Activated CD8-positive, alpha-beta memory T cell treated with anti-CD3 and anti-CD28 coated beads, Interleukin-2, amount 10 ng/mL, durations not matched to agents 7 days and 5 days (primary cell): ENCODE measurements at regions not wholly inside any gene's neighbourhood (a gene's known extent, or its start where the extent isn't known, plus 50 kb on each side); places are given as distances from the start of the nearest gene placed in this dataset.

Source experiments
- ATAC-seq: fragments of 150-1000 bp; cut with Tn5 transposase; one replicate; pipeline ENCODE4 v1.10.0; 2021; ENCODE audit warnings: moderate library complexity
- CTCF ChIA-PET: fragments of 350-600 bp; sonication (Branson Sonifier 250); formaldehyde crosslinking; loops from one replicate; lab custom pipeline; 2021; ENCODE audit warnings: antibody characterized with exemption; lab: Charles Lee
- DNase-seq: peaks from one replicate; pipeline ENCODE4 v3.0.0-alpha.2; 2020
- H3K27ac Mint-ChIP-seq: one replicate; pipeline ENCODE4 v1.8.0; 2021; ENCODE audit warnings: mild to moderate bottlenecking, mixed read lengths
- H3K27me3 Mint-ChIP-seq: one replicate; pipeline ENCODE4 v1.8.0; 2021; ENCODE audit warnings: mixed read lengths
- H3K36me3 Mint-ChIP-seq: one replicate; pipeline ENCODE4 v1.8.0; 2021; ENCODE audit warnings: mild to moderate bottlenecking, mixed read lengths
- H3K4me1 Mint-ChIP-seq: one replicate; pipeline ENCODE4 v1.8.0; 2021; ENCODE audit warnings: mixed read lengths
- H3K4me3 Mint-ChIP-seq: one replicate; pipeline ENCODE4 v1.8.0; 2021; ENCODE audit warnings: mild to moderate bottlenecking, moderate library complexity, mixed read lengths
- H3K9me3 Mint-ChIP-seq: one replicate; pipeline ENCODE4 v1.8.0; 2022; ENCODE audit warnings: low read depth, mixed read lengths

DNA sequence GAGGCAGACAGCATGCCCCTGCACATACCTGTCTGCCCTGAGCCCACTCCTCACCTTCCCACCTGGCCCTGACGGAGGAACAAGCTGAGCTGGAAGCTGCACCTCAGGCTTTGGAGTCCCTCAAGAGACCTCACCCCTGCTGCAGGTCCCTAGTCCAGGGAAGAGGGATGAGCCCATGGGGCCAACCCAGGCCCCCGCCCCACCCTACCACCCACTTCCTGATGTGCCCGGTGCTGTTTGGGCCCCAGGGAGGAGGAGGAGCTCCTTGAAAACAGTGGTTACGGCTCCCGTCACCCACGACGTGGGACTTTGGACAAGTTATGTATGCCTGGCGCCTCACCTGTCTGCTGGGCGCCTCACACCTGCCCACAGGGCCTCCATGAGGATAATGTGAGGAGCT lies 250.2 kb downstream of the NPHP4 start:
- Mint-ChIP-seq H3K4me1 (peaks cover 12% of the 10 kb centered on the region), H3K4me3 (no peak overlapping the region), H3K36me3 (no peaks in the 10 kb centered on the region), H3K9me3 (no peaks in the 10 kb centered on the region), H3K27me3 (peaks cover 7% of the 10 kb centered on the region), H3K27ac (no peak overlapping the region)
- CTCF ChIA-PET = no interaction called here
- DNase-seq = no peak
- no peak for ATAC-seq

DNA sequence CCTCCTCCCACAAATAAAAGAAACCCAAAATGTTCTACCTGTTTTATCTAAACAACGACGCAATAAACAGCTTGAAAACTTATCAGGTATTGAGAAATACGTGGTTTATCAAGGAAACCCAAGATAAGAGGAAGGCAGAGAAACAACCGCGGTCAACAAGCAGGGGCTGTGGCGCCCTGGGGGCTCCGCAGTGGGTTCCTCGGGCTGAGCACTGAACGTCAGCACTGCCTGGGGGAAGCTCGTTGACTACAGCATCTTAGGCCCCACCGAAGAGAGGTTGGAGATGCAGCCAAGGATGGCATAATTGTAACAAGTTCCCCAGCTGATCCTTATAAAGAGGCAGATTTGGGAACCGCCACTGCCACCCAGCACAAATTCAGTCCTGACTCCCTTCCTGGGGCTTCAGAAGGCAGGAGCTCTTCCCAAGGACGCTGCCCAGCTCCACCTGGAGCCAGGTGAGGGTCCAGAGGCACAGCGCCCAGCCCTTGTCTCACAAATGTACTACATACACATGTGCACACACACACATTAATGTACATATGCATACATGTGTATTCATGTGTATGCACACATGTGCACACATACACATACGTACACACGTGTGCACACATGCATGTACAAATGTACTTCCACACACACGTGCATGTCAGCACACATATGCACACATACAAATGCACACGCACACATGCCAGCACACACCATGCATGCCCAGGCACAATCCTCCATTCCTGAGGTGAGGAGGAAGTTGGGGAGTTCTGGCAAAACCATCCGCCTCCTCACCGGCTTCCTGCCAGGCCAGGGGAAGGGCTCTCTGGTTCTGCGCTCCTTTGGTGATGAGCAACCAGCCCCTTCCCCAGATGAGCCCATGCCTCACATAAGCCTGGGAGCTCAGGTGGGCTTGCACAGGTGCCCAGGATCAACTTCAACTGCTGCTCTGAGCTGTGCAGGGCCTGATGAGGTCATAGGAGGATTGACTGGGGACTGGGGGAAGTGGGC lies 251.1 kb downstream of the NPHP4 start:
- H3K36me3 Mint-ChIP-seq = no peaks in the 10 kb centered on the region
- H3K27ac Mint-ChIP-seq = no peak overlapping the region
- no peak overlapping the region for H3K4me3 Mint-ChIP-seq
- ATAC-seq = no peak
- H3K27me3 Mint-ChIP-seq = peaks cover 9% of the 10 kb centered on the region
- CTCF ChIA-PET = interaction anchor here (0.8 kb wide), 1 partner anchor 227 kb away, joined by 3 read pairs; no protein-coding TSS in a partner anchor
- peaks cover 12% of the 10 kb centered on the region for H3K4me1 Mint-ChIP-seq
- no peak for DNase-seq
- H3K9me3 Mint-ChIP-seq = peaks cover 2% of the 10 kb centered on the region

DNA sequence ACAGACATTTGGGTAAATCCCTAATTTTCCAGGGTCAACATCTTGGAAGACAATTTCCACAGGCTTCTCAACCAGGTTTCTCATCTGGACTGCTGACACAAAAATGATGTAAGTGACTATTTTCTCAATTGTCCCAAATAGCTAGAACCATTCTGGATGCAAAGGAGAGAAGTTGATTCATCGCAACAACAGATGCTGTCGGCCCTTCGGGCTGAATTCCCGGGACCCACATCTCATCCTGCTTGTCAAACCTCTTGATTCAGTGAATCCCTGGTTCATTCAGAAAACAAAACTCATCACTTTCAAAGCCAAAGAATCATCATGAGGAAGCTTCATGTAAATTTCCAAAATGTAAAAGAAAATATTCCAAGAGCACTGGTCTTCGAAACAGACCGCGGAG lies 251.8 kb downstream of the NPHP4 start:
- Mint-ChIP-seq H3K4me1 (peaks cover 12% of the 10 kb centered on the region), H3K9me3 (peaks cover 2% of the 10 kb centered on the region), H3K4me3 (no peak overlapping the region), H3K27ac (no peak overlapping the region), H3K27me3 (peaks cover 9% of the 10 kb centered on the region), H3K36me3 (no peaks in the 10 kb centered on the region)
- ATAC-seq (no peak), DNase-seq (no peak)
- CTCF ChIA-PET = interaction anchor here (0.8 kb wide), 1 partner anchor 226 kb away, joined by 3 read pairs; no protein-coding TSS in a partner anchor

DNA sequence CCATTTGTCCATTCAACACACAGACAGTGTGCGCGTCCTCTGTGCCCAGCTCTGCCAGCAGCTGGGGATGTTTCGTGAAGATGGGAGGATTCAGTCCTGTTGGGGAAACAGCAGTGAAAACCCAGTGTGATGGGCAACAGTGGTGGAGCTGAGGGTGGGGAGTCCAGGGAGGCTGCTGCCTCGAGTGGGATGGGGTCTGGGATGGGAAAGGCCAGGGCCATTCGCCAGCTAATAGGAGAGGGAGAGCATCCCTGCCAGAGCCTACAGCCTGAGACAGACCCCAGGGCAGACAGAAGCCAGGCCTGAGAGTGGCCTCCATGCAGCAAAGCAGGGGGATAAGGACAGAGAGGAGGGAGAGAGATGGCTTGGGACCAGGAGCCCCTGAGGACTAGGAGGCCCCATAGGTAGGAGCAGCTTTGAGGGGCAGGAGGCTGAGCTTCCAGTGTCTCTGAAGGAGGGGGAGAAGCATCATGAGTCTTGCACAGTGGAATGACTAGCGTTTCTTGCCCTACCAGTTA lies 252.6 kb downstream of the NPHP4 start:
- Mint-ChIP-seq H3K4me1 (peaks cover 12% of the 10 kb centered on the region), H3K9me3 (peaks cover 2% of the 10 kb centered on the region), H3K27ac (no peak overlapping the region), H3K4me3 (no peak overlapping the region), H3K36me3 (no peaks in the 10 kb centered on the region), H3K27me3 (peaks cover 8% of the 10 kb centered on the region)
- ATAC-seq = no peak
- CTCF ChIA-PET = interaction anchor here (0.9 kb wide), 1 partner anchor 225 kb away, joined by 3 read pairs; no protein-coding TSS in a partner anchor
- no peak for DNase-seq

DNA sequence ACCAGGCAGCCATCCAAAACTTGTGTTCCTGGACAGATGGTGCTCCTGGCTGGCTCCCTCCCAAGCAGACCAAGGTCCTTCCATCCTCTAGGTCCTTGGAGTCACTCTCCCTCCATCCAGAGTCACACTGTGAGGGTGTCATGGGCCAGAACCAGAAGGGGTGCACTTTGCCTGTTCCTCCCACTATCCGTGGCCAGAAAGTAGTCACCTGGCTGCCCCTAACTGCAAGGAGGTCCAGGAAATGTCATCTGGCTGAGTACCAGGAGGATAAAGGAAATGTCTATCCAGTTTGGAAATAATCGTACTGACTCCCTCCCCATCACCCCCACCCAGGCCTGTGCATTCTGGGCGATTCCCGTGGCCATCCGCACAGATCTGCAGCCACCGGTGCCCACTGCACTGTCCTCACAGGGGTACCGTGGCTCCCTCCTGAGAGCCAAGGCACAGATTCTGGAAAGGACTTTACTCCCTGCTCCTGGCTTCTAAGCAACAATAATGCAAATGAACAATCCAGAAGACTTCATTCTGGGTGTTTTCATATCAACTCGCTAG lies 253.2 kb downstream of the NPHP4 start:
- DNase-seq (no peak), ATAC-seq (no peak)
- peaks cover 12% of the 10 kb centered on the region for H3K4me1 Mint-ChIP-seq
- H3K4me3 Mint-ChIP-seq = no peak overlapping the region
- H3K27me3 Mint-ChIP-seq = peaks cover 6% of the 10 kb centered on the region
- H3K36me3 Mint-ChIP-seq = no peaks in the 10 kb centered on the region
- CTCF ChIA-PET = interaction anchor here (0.9 kb wide), 1 partner anchor 224 kb away, joined by 3 read pairs; no protein-coding TSS in a partner anchor
- no peak overlapping the region for H3K27ac Mint-ChIP-seq
- H3K9me3 Mint-ChIP-seq = peaks cover 2% of the 10 kb centered on the region

DNA sequence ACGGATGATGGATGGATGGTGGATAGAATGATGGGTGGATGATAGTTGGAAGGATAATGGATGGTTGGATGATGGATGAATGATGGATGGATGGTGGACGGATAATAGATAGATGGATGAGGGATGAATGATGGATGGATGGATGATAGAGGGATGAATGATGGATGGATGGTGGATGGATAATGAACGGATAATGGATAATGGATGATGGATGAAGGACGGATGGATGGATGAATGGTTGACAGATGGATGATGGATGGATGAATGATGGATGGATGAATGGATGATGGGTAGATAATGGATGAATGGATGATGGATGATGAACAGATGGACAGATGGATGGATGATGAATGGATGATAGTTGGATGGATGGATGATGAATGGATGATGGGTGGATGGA lies 255.1 kb downstream of the NPHP4 start:
- no peak for DNase-seq
- Mint-ChIP-seq H3K4me3 (no peak overlapping the region), H3K4me1 (peaks cover 12% of the 10 kb centered on the region), H3K27me3 (peaks cover 6% of the 10 kb centered on the region), H3K27ac (no peak overlapping the region), H3K9me3 (peaks cover 2% of the 10 kb centered on the region), H3K36me3 (no peaks in the 10 kb centered on the region)
- CTCF ChIA-PET = no interaction called here
- ATAC-seq = no peak

DNA sequence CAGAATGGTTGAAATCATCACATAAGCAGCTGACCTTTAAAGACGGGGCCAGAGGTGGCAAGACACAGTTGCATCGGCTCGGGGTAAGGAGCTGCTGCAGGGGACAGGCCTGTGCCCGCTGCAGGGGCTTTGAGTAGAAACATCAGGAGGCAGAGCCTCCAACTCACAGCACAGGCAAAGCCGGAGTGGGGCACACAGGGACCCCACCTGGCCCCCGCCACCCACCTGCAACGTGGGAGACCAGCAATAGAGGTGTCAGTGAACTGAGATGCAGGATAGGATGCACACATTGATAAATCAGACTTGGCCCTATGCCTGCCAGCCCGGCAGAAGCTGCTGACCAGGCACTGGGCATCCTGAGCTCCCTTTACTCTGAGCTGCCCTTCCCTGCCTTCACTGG lies 257.2 kb downstream of the NPHP4 start:
- no peak for DNase-seq
- ATAC-seq = no peak
- Mint-ChIP-seq H3K27me3 (peaks cover 10% of the 10 kb centered on the region), H3K36me3 (no peaks in the 10 kb centered on the region), H3K4me3 (no peak overlapping the region), H3K27ac (no peak overlapping the region), H3K4me1 (peaks cover 5% of the 10 kb centered on the region), H3K9me3 (peaks cover 2% of the 10 kb centered on the region)
- CTCF ChIA-PET = no interaction called here

DNA sequence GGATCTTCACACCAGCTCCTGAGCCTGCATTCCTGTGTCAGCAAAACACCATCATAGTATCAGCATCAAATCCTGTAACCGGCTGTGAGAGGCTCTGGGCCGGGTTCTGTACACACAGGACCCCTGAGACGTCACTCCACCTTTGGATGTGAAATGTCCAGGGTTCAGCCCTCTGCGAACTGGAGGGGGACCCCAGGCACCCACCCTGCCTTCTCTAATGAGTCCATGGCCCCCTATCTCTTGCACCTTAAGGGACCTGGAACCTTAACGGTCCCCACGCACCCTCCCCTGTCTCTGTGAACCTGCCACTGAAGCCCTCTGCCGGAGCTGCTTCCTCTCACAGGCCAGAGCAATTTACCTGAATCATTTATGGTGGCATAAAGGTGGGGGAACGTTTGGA lies 257.8 kb downstream of the NPHP4 start:
- no peak for ATAC-seq
- peaks cover under 1% of the 10 kb centered on the region for H3K4me1 Mint-ChIP-seq
- H3K36me3 Mint-ChIP-seq = no peaks in the 10 kb centered on the region
- no peak overlapping the region for H3K27ac Mint-ChIP-seq
- peaks cover 2% of the 10 kb centered on the region for H3K9me3 Mint-ChIP-seq
- H3K4me3 Mint-ChIP-seq = no peak overlapping the region
- no peak for DNase-seq
- CTCF ChIA-PET = no interaction called here
- H3K27me3 Mint-ChIP-seq = peaks cover 8% of the 10 kb centered on the region

DNA sequence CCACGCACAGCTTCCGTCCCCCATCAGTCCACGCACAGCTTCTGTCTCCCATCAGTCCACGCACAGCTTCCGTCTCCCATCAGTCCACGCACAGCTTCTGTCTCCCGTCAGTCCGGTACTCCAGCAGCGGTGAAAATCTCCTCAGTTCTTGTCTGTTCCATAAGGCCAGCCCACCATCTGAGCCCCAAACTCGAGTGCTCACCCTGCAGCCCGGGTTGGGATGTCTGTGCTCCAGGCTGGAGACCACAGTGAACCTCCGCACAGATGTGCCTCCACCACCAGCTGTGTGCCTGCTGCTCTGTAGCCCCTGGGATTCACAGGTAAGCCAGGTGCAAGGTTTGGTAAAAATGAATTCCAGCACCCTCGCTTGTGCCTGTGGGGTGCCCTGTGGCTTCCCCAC lies 258.6 kb downstream of the NPHP4 start:
- Mint-ChIP-seq H3K27ac (no peak overlapping the region), H3K9me3 (peaks cover 2% of the 10 kb centered on the region), H3K36me3 (no peaks in the 10 kb centered on the region), H3K27me3 (peaks cover 5% of the 10 kb centered on the region), H3K4me1 (no peaks in the 10 kb centered on the region), H3K4me3 (no peak overlapping the region)
- DNase-seq (no peak), ATAC-seq (no peak)
- CTCF ChIA-PET = no interaction called here

DNA sequence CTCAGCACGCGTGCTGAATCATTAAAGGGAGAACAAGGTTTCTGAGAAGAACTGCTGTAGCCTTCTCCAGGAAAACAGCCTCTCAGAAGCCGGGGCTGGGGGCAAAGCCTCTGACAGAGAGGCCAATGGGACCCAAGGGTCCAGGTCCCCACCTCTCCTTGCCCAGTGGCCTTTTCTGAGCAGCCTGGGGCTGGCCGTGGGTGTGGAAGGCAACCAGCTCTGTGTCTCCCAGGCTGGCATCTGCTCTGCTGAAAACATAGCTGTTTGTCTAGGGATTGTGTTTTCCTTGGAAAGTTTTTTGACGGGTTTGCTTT lies 261.2 kb downstream of the NPHP4 start:
- no peak for DNase-seq
- Mint-ChIP-seq H3K27ac (no peak overlapping the region), H3K4me3 (no peak overlapping the region), H3K4me1 (no peaks in the 10 kb centered on the region), H3K27me3 (peaks cover 5% of the 10 kb centered on the region), H3K36me3 (no peaks in the 10 kb centered on the region), H3K9me3 (no peaks in the 10 kb centered on the region)
- ATAC-seq = no peak
- CTCF ChIA-PET = no interaction called here

DNA sequence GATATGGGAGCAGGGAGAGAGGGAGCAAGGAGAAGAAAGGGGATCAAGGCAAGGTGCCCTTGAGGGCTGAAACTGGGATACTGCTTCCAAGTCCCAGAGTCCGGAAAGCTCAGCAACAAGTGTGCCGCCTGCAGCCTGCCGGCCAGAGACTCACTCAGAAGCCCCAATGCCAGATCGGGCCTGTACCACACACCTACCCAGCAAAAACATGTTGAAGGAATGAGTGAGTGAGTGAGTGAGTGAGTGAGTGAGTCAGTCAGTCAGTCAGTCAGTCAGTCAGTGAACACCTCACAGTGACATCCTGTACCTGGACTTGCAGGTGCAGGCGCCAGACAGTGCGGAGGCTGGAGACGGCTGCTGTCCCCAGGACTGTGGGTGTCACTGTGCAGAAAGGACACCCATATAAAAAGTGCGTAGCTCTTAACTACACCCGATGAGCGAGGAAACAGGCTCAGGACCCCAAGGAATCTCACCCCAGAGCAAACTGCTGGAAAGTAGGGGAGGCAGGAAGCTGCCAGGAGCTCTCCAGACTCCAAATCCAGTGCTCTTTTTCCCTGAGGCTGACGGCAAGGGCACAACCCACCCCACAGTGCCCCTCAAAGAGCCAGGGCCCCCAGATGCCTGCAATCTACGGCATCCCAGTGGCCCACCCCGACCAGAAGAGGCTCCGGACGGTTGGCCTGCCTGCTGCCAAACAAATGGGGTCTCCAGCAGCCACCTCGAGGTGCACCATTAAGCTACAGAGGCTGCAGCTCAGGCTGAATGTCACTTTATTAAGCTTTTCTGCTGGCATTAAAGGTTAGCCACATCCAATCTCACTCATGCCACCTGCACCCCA lies 261.7 kb downstream of the NPHP4 start:
- Mint-ChIP-seq H3K4me3 (no peak overlapping the region), H3K9me3 (no peaks in the 10 kb centered on the region), H3K36me3 (no peaks in the 10 kb centered on the region), H3K4me1 (no peaks in the 10 kb centered on the region), H3K27me3 (peaks cover 5% of the 10 kb centered on the region), H3K27ac (no peak overlapping the region)
- DNase-seq (no peak), ATAC-seq (no peak)
- CTCF ChIA-PET = no interaction called here

DNA sequence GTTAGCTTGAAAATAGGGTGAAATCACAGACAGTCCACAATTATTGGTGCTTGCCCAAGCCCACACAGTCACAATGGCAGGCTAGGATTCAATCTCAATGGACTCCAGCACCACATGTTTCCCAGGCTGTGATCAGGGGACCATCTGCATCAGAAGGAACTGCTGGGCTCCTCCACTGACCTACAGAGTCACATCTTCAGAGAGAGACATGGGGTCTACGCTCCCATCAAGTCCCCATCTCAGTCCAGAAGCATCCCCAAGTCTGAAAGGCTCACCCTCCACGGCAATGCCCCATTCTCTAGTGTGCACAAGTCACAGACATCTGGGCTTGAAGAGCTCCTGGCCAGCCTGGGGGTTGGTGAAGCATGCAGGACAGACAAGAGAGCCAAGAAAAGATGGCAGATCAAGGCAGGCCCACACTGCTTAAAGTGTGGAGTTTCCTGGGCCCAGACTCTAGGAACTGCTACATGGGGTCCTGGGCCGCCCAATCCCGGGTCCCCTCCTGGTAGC lies 262.5 kb downstream of the NPHP4 start:
- CTCF ChIA-PET = interaction anchor here (1.1 kb wide), 1 partner anchor 16 kb away, joined by 3 read pairs; no protein-coding TSS in a partner anchor
- no peak for ATAC-seq
- H3K27ac Mint-ChIP-seq = no peak overlapping the region

More for the DNA sequence above, 262.5 kb downstream of the NPHP4 start:
- no peak overlapping the region for H3K4me3 Mint-ChIP-seq
- DNase-seq = no peak
- H3K27me3 Mint-ChIP-seq = peaks cover 5% of the 10 kb centered on the region
- H3K9me3 Mint-ChIP-seq = no peaks in the 10 kb centered on the region
- H3K4me1 Mint-ChIP-seq = no peaks in the 10 kb centered on the region
- no peaks in the 10 kb centered on the region for H3K36me3 Mint-ChIP-seq
